ENCODE measurements at regions not wholly inside any gene's neighbourhood (a gene's known extent, or its start where the extent isn't known, plus 50 kb on each side); places are given as distances from the start of the nearest gene placed in this dataset.

DNA sequence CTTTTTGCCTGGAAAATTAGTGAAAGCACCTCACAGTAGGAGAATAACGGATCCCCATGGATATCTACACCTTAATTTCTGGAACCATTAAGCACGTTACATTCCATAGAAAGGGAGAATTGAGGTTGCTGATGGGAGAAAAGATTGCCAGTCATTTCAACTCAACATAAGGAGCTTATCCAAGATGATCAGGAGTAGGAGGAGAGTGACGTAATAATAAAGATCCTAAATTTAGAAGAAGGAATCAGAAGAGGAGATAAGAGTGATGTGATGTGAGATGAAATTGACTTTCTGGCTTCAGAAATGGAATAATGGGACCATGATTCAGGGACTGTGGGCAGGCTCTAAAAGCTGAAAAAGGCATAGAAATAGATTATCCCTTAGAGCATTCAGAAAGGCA, 1017.8 kb upstream of the CHAC2 start:
- ChIA-PET POLR2A (no interaction called here), CTCF (no interaction called here), SMC1A (ENCODE audit: uncharacterized antibody, unreplicated experiment) (no interaction called here), RAD21 (ENCODE audit: unreplicated experiment) (no interaction called here)
- intact Hi-C loops (cut with micrococcal nuclease; ENCODE audit: unreplicated experiment): no loop called here
- H3K36me3 ChIP-seq (ENCODE audit: control insufficient read depth in 2 of 2, insufficient read depth in 2 of 2, low read length in 1 of 2): no peaks in the 10 kb centered on the region
- no peaks in the 10 kb centered on the region for H3K79me2 ChIP-seq (ENCODE audit: control insufficient read depth, insufficient read depth, low read length)
- no peak for FAIRE-seq
- in situ Hi-C loops (cut with MboI): no loop called here
- H3K4me1 ChIP-seq (ENCODE audit: control insufficient read depth, insufficient read depth, low read length): no peaks in the 10 kb centered on the region
- no peaks in the 10 kb centered on the region for H3K27me3 ChIP-seq (replicated peaks in 1 of 2; ENCODE audit: control insufficient read depth in 2 of 2, insufficient read depth in 2 of 2, low read length in 1 of 2)
- no peak overlapping the region for H3K9ac ChIP-seq (ENCODE audit: control insufficient read depth, insufficient read depth, low read length)
- H3K4me2 ChIP-seq (ENCODE audit: control insufficient read depth, insufficient read depth): no peak overlapping the region
- no peak overlapping the region for H2AFZ ChIP-seq (ENCODE audit: control insufficient read depth, low read depth, low read length)
- no peaks in the 10 kb centered on the region for H4K20me1 ChIP-seq (ENCODE audit: control insufficient read depth, insufficient read depth)
- H3K27ac ChIP-seq (ENCODE audit: control insufficient read depth, insufficient read depth): no peak overlapping the region
- BruUV-seq (replicated peaks): no TSS peak
- no peaks in the 10 kb centered on the region for H3K9me3 ChIP-seq (replicated peaks; ENCODE audit: control insufficient read depth, insufficient read depth, low read length)
- TF ChIP-seq GABPA (IDR thresholded peaks at IDR 0.05; ENCODE audit: low read depth): no peak
- TF ChIP-seq, protein P1, sequence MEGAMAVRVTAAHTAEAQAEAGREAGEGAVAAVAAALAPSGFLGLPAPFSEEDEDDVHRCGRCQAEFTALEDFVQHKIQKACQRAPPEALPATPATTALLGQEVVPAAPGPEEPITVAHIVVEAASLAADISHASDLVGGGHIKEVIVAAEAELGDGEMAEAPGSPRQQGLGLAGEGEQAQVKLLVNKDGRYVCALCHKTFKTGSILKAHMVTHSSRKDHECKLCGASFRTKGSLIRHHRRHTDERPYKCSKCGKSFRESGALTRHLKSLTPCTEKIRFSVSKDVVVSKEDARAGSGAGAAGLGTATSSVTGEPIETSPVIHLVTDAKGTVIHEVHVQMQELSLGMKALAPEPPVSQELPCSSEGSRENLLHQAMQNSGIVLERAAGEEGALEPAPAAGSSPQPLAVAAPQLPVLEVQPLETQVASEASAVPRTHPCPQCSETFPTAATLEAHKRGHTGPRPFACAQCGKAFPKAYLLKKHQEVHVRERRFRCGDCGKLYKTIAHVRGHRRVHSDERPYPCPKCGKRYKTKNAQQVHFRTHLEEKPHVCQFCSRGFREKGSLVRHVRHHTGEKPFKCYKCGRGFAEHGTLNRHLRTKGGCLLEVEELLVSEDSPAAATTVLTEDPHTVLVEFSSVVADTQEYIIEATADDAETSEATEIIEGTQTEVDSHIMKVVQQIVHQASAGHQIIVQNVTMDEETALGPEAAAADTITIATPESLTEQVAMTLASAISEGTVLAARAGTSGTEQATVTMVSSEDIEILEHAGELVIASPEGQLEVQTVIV (IDR thresholded peaks at IDR 0.05; ENCODE audit: borderline replicate concordance, partially characterized antibody): no peak
- no peak for TF ChIP-seq FOS (IDR thresholded peaks at IDR 0.05; ENCODE audit: borderline replicate concordance, extremely low read depth, insufficient read length)
- TF ChIP-seq SREBF1 (IDR thresholded peaks at IDR 0.05; ENCODE audit: low read length): no peak
- no peak for ATAC-seq
- 12% methylated on average over 3 of the region's 3 CpGs for WGBS (ENCODE audit: insufficient coverage, insufficient replicate concordance, low lambda C conversion rate, missing lambda C conversion rate)
- H3K4me3 ChIP-seq: no peak overlapping the region
- no peak for DNase-seq (ENCODE audit: low read depth, low spot score)

DNA sequence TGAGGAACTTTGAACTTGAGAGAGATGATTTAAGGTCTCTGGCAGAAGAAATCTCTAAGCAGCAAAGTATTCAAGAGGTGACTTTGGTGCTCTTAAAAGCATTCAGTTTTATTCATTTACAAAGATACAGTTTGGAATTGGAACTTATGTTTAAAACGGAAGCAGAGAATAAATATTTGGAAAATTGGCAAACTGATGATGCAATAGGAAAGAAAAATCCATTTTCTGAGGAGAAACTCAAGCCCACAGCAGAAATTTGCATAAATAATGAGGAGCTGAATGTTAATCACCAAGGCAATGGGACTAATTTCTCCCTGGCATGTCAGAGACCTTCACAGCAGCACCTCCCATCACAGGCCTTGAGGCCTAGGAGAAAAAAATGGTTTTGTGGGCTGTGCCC, 1022.5 kb upstream of the CHAC2 start:
- ChIA-PET RAD21 (ENCODE audit: unreplicated experiment) (no interaction called here), SMC1A (ENCODE audit: uncharacterized antibody, unreplicated experiment) (no interaction called here), CTCF (no interaction called here), POLR2A (no interaction called here)
- no TSS peak for BruUV-seq (replicated peaks)
- intact Hi-C loops (cut with micrococcal nuclease; ENCODE audit: unreplicated experiment): no loop called here
- Histone ChIP-seq H2AFZ (ENCODE audit: control insufficient read depth, low read depth, low read length) (no peak overlapping the region), H3K79me2 (ENCODE audit: control insufficient read depth, insufficient read depth, low read length) (no peaks in the 10 kb centered on the region), H3K4me3 (no peak overlapping the region), H3K27ac (ENCODE audit: control insufficient read depth, insufficient read depth) (no peak overlapping the region), H3K4me1 (ENCODE audit: control insufficient read depth, insufficient read depth, low read length) (no peaks in the 10 kb centered on the region), H3K9me3 (replicated peaks; ENCODE audit: control insufficient read depth, insufficient read depth, low read length) (no peaks in the 10 kb centered on the region), H3K27me3 (replicated peaks in 1 of 2; ENCODE audit: control insufficient read depth in 2 of 2, insufficient read depth in 2 of 2, low read length in 1 of 2) (no peaks in the 10 kb centered on the region), H3K4me2 (ENCODE audit: control insufficient read depth, insufficient read depth) (no peak overlapping the region), H4K20me1 (ENCODE audit: control insufficient read depth, insufficient read depth) (no peaks in the 10 kb centered on the region), H3K36me3 (ENCODE audit: control insufficient read depth in 2 of 2, insufficient read depth in 2 of 2, low read length in 1 of 2) (no peaks in the 10 kb centered on the region), H3K9ac (ENCODE audit: control insufficient read depth, insufficient read depth, low read length) (no peak overlapping the region)
- DNase-seq (ENCODE audit: low read depth, low spot score): no peak
- FAIRE-seq: no peak
- in situ Hi-C loops (cut with MboI): no loop called here
- ATAC-seq: no peak
- no peak for TF ChIP-seq PAX5 (IDR thresholded peaks at IDR 0.05; ENCODE audit: borderline replicate concordance, low read depth, low read length)
- TF ChIP-seq, protein P2, sequence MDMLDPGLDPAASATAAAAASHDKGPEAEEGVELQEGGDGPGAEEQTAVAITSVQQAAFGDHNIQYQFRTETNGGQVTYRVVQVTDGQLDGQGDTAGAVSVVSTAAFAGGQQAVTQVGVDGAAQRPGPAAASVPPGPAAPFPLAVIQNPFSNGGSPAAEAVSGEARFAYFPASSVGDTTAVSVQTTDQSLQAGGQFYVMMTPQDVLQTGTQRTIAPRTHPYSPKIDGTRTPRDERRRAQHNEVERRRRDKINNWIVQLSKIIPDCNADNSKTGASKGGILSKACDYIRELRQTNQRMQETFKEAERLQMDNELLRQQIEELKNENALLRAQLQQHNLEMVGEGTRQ (IDR thresholded peaks at IDR 0.05; ENCODE audit: borderline replicate concordance, low read depth, low read length): no peak
- TF ChIP-seq ATF7 (IDR thresholded peaks at IDR 0.05; ENCODE audit: low read depth): no peak
- no peak for TF ChIP-seq ZNF24 (IDR thresholded peaks at IDR 0.05)
- TF ChIP-seq, protein P3, sequence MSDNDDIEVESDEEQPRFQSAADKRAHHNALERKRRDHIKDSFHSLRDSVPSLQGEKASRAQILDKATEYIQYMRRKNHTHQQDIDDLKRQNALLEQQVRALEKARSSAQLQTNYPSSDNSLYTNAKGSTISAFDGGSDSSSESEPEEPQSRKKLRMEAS (IDR thresholded peaks at IDR 0.05; ENCODE audit: low read depth, low read length): no peak
- no peak for TF ChIP-seq GATAD2B (conservative IDR thresholded peaks at IDR 0.05; ENCODE audit: low read depth)
- 0% methylated on average over 1 of the region's 1 CpG for WGBS (ENCODE audit: insufficient coverage, insufficient replicate concordance, low lambda C conversion rate, missing lambda C conversion rate)
